Coronary artery (tissue), 2 donors: ENCODE measurements at regions not wholly inside any gene's neighbourhood (a gene's known extent, or its start where the extent isn't known, plus 50 kb on each side); places are given as distances from the start of the nearest gene placed in this dataset.

Experiments used
- DNase-seq: peaks from one replicate; pipeline ENCODE4 v3.0.0-alpha.2; 2017; ENCODE audit warnings: low spot score
- H3K27ac ChIP-seq, 2 donors: fragments of 200-600 bp; sonication (generic); one replicate each; pipeline ENCODE4 v1.5.1; 2016 to 2019
- H3K4me3 ChIP-seq: fragments of 200-600 bp; sonication (generic); 2 replicates; pipeline ENCODE4 v1.5.1; 2016; ENCODE audit warnings: mild to moderate bottlenecking, moderate library complexity
- TF ChIP-seq, protein P1 (sequence below): fragments of 200-600 bp; sonication (generic); IDR thresholded peaks from one replicate; pipeline ENCODE4 v1.5.1; 2019; ENCODE audit warnings: antibody characterized with exemption

DNA sequence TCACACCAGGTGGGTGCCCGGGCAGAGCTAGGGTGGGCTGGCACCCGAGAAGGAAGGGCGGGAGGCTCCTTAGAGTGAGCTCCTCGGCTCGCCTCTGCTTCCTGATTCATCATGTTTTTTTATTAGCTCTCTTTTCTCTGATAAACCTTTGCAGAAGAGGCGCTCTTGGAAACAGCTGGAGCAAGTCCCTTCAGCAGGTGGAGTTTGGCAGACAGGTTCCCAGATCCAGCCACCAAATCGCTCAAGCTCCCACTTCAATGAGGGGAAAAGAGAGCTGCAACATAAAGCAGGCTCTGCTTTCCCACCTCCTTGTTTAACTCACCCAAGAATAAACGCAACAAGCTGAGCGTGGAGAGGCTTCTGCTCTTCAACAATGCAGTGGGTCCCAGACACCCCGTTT lies 244.8 kb downstream of the TSHZ3 start:
- Histone ChIP-seq H3K27ac (no peak overlapping the region), H3K4me3 (no peak overlapping the region)
- TF ChIP-seq, protein P1, sequence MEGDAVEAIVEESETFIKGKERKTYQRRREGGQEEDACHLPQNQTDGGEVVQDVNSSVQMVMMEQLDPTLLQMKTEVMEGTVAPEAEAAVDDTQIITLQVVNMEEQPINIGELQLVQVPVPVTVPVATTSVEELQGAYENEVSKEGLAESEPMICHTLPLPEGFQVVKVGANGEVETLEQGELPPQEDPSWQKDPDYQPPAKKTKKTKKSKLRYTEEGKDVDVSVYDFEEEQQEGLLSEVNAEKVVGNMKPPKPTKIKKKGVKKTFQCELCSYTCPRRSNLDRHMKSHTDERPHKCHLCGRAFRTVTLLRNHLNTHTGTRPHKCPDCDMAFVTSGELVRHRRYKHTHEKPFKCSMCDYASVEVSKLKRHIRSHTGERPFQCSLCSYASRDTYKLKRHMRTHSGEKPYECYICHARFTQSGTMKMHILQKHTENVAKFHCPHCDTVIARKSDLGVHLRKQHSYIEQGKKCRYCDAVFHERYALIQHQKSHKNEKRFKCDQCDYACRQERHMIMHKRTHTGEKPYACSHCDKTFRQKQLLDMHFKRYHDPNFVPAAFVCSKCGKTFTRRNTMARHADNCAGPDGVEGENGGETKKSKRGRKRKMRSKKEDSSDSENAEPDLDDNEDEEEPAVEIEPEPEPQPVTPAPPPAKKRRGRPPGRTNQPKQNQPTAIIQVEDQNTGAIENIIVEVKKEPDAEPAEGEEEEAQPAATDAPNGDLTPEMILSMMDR: no peak
- DNase-seq: no peak

DNA sequence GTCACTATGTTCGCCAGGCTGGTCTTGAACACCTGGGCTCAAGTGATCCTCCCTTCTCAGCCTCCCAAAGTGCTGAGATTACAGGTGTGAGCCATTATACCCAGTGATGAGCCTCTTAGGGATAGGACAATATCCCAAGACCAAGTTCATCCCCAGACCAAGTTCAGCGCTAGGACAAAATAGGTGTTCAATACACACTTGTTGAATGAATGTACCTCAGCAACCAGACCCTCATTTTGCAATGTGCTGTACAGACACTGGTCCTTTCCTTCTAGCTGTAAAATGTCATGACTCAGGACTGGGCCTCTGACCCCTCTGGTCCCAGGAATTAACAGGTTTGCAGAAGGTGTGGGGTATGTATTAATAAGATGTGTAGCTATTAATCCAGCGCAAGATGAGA lies 246.0 kb downstream of the TSHZ3 start:
- TF ChIP-seq, protein P1: no peak
- no peak for DNase-seq
- Histone ChIP-seq H3K27ac (no peak overlapping the region), H3K4me3 (no peak overlapping the region)

DNA sequence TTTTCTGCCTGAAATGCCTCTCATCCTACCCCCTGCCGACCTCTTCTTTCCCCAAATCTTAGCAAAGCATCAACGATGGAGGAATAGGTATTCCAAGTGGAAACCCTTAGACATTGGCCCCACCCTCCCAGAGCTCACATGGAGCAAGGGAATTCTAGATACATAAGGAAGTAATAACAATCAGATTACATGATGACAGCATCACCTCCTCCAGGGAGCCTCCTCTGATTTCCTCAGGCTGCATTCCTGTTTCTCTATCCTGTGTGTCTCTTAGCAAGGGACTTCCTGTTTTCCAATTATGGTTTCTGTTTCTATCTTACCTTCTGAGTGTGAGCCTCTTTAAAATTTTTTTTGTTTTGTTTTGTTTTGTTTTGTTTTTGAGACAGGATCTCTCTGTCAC lies 246.6 kb downstream of the TSHZ3 start:
- TF ChIP-seq, protein P1: no peak
- no peak for DNase-seq
- Histone ChIP-seq H3K27ac (no peak overlapping the region), H3K4me3 (no peak overlapping the region)

DNA sequence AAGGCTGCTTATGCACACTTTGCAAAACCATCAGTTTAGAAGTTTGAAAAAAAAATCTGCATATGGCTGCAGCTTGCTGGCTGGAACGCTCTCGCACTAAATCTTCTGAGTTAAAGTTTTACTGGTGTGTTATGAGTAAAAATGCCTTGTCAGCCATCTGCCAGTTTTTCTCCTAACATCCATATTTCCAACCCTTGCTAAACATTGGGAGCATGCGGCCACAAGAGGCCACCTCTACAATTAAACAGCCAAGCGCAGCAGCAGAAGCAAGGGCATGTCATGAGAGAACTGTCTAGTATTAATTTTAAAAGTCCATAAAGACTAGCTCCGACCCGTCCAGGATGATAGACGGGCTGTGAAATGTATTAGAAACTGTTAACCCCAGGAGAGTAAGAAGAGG lies 248.3 kb downstream of the TSHZ3 start:
- TF ChIP-seq, protein P1: no peak
- no peak for DNase-seq
- no peak overlapping the region for H3K27ac ChIP-seq
- no peak overlapping the region for H3K4me3 ChIP-seq

DNA sequence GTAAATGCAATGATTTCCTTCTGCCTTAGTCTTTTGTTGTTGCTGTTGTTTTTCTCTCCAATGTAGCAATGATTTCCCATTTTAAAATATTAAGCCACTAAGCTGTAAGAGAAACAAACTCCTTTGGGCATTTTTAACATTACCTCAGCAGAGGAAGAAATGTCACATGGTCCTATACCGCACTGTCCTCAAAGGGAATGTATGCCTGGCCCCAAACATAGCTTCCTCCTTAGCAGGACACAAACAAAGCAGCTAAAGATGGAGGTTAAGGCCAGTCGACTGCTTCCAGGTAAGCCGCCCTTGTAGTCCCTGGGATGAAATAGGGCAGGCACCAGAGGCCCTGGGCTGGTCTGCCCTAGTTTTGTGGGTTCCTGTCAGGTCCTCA lies 249.0 kb downstream of the TSHZ3 start:
- no peak for DNase-seq
- TF ChIP-seq, protein P1: no peak
- no peak overlapping the region for H3K27ac ChIP-seq

DNA sequence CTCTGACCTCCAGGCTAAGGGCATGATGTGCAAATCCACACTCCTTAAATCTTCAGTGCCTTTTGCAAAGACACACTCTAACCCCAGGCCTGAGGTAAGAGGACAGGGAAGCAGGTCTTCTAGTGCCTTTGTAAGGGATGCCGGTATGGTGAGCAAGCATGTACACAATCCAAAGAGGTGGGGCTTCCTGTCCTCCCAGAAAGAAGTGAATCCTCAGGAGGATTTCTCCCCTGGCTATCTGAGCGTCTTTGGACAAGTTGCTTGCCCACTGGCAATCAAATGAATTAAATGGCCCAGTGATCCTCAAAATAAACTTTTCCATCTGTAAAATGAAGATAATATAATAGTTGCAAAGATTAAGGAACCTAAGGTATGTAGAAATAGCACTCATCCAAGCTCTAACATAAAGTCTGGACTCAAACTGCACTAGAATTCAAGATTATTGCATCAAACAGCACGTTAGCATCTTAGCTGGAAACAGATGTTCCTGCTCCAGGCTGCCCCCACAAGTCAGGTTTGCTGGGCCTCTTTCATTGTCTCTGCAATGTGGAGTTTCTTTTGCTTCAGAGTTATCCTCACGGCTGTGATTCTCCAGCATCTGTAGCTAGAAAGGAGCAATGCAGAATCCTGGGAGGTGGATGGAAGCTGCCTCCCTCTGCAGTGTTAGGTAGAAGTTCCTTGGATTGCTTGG lies 249.6 kb downstream of the TSHZ3 start:
- Histone ChIP-seq H3K4me3 (no peak overlapping the region), H3K27ac (no peak overlapping the region)
- DNase-seq: no peak
- TF ChIP-seq, protein P1: no peak

More for the DNA sequence above, 249.0 kb downstream of the TSHZ3 start:
- H3K4me3 ChIP-seq: no peak overlapping the region

DNA sequence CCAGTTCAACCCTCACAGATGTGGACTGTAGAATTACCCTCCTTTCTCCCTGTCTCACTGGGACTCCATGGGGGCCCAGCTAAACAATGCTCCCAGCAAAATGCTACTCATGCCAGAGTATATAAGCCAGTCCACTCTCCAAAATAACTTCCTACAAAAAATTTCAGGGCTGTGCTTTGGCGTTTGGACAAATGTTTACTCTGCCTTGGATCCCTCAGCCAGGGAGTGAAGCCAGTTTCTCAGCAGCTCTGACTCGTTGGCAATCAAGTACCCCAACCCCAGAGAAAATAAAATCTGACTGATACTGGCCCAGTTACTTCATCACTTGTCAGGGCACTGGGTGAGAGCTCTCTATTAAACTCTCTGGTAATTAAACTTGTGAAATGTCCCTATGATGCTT lies 250.4 kb downstream of the TSHZ3 start:
- TF ChIP-seq, protein P1: no peak
- DNase-seq: no peak
- no peak overlapping the region for H3K4me3 ChIP-seq
- no peak overlapping the region for H3K27ac ChIP-seq
